GM19438 (cell line): ENCODE measurements at regions not wholly inside any gene's neighbourhood (a gene's known extent, or its start where the extent isn't known, plus 50 kb on each side); places are given as distances from the start of the nearest gene placed in this dataset.
"Not testable (repeated sequence)": the region's sequence is repeated elsewhere in the genome, so short reads cannot be mapped to it uniquely, and the experiment has no call there.

Experiments used
- ATAC-seq: cut with Tn5 transposase; IDR thresholded peaks from one replicate; pipeline ENCODE4 v1.9.1; 2021; ENCODE audit warnings: low read depth; ENCODE audit not compliant: unreplicated experiment

GRCh38 chr9:33623658-33624586 lies 99.9 kb downstream of the ANKRD18B start:
- ATAC-seq: peak; percentile 72

- not testable (repeated sequence) for ATAC-seq
Measured at GRCh38 chr9:33628318-33628717, 104.3 kb downstream of the ANKRD18B start.

GRCh38 chr9:33628865-33629410 lies 104.9 kb downstream of the ANKRD18B start:
- ATAC-seq: no peak

GRCh38 chr9:33633636-33634035 lies 109.6 kb downstream of the ANKRD18B start:
- no peak for ATAC-seq

GRCh38 chr9:33637881-33638280 lies 113.8 kb downstream of the ANKRD18B start:
- no peak for ATAC-seq

GRCh38 chr9:33638391-33638915 lies 114.4 kb downstream of the ANKRD18B start:
- ATAC-seq: no peak

- no peak for ATAC-seq
Measured at GRCh38 chr9:33645706-33646105, 121.7 kb downstream of the ANKRD18B start.

GRCh38 chr9:33649463-33649862 lies 125.4 kb downstream of the ANKRD18B start:
- no peak for ATAC-seq

- no peak for ATAC-seq
Measured at GRCh38 chr9:33651125-33651524, 127.1 kb downstream of the ANKRD18B start.

GRCh38 chr9:33659921-33660320 lies 135.4 kb upstream of the PRSS3 start:
- no peak for ATAC-seq

- no peak for ATAC-seq
Measured at GRCh38 chr9:33660772-33661171, 134.6 kb upstream of the PRSS3 start.

- no peak for ATAC-seq
Measured at GRCh38 chr9:33661176-33661575, 134.2 kb upstream of the PRSS3 start.

- ATAC-seq: no peak
Measured at GRCh38 chr9:33662871-33663270, 132.5 kb upstream of the PRSS3 start.

- not testable (repeated sequence) for ATAC-seq
Measured at GRCh38 chr9:33676194-33676745, 119.1 kb upstream of the PRSS3 start.

- no peak for ATAC-seq
Measured at GRCh38 chr9:33676746-33677505, 118.4 kb upstream of the PRSS3 start.

- ATAC-seq: no peak
Measured at GRCh38 chr9:33677506-33677809, 117.9 kb upstream of the PRSS3 start.

- ATAC-seq: no peak
Measured at GRCh38 chr9:33677961-33678360, 117.4 kb upstream of the PRSS3 start.

- ATAC-seq: no peak
Measured at GRCh38 chr9:33682551-33682950, 112.8 kb upstream of the PRSS3 start.

- ATAC-seq: no peak
Measured at GRCh38 chr9:33684831-33685230, 110.5 kb upstream of the PRSS3 start.

GRCh38 chr9:33686942-33687341 lies 108.4 kb upstream of the PRSS3 start:
- no peak for ATAC-seq

- ATAC-seq: no peak
Measured at GRCh38 chr9:33687779-33688178, 107.6 kb upstream of the PRSS3 start.
